Activated CD8-positive, alpha-beta T cell treated with anti-CD3 and anti-CD28 coated beads, Interleukin-2, amount 10 ng/mL, durations not matched to agents 7 days and 5 days (primary cell): ENCODE measurements at regions not wholly inside any gene's neighbourhood (a gene's known extent, or its start where the extent isn't known, plus 50 kb on each side); places are given as distances from the start of the nearest gene placed in this dataset.
"Not testable (repeated sequence)": the region's sequence is repeated elsewhere in the genome, so short reads cannot be mapped to it uniquely, and the experiment has no call there.

Source experiments
- ATAC-seq: fragments of 150-1000 bp; cut with Tn5 transposase; one replicate; pipeline ENCODE4 v1.10.0; 2021; ENCODE audit warnings: moderate library complexity
- CTCF ChIA-PET: fragments of 350-600 bp; sonication (Branson Sonifier 250); formaldehyde crosslinking; loops from one replicate; lab custom pipeline; 2021; ENCODE audit warnings: antibody characterized with exemption; lab: Charles Lee
- POLR2A ChIA-PET: fragments of 350-600 bp; sonication (Branson Sonifier 250); formaldehyde crosslinking; loops from one replicate; lab custom pipeline; 2021; ENCODE audit warnings: antibody characterized with exemption; lab: Charles Lee
- DNase-seq: peaks from one replicate; pipeline ENCODE4 v3.0.0-alpha.2; 2020
- H3K27ac Mint-ChIP-seq: one replicate; pipeline ENCODE4 v1.8.0; 2021; ENCODE audit warnings: mild to moderate bottlenecking, mixed read lengths
- H3K27me3 Mint-ChIP-seq: one replicate; pipeline ENCODE4 v1.8.0; 2021; ENCODE audit warnings: low read depth, mixed read lengths
- H3K36me3 Mint-ChIP-seq: one replicate; pipeline ENCODE4 v1.8.0; 2021; ENCODE audit warnings: low read depth, mixed read lengths
- H3K4me1 Mint-ChIP-seq: one replicate; pipeline ENCODE4 v1.8.0; 2021; ENCODE audit warnings: low read depth, mixed read lengths
- H3K4me3 Mint-ChIP-seq: one replicate; pipeline ENCODE4 v1.8.0; 2021; ENCODE audit warnings: mild to moderate bottlenecking, mixed read lengths
- H3K9me3 Mint-ChIP-seq: one replicate; pipeline ENCODE4 v1.8.0; 2022; ENCODE audit warnings: mixed read lengths; ENCODE audit not compliant: insufficient read depth

DNA sequence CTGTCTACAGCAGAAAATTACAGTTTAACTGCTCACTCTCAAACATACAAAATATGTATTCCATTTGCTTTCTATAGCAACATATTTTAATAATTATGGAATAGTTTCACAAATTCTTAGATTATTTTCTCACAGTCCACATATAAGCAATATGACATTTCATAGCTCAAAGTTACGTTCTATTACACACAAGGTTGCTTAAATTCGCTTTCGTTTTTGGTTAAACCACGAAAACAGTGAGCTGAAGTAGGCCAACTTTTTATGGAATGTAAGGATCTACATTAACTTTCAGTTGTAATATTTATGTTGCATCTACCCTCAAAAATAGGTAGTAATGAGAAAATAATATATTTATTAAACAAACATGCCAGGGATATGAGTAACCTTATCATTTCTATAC is 966.0 kb upstream of the ACO1 start:
- ATAC-seq = no peak

DNA sequence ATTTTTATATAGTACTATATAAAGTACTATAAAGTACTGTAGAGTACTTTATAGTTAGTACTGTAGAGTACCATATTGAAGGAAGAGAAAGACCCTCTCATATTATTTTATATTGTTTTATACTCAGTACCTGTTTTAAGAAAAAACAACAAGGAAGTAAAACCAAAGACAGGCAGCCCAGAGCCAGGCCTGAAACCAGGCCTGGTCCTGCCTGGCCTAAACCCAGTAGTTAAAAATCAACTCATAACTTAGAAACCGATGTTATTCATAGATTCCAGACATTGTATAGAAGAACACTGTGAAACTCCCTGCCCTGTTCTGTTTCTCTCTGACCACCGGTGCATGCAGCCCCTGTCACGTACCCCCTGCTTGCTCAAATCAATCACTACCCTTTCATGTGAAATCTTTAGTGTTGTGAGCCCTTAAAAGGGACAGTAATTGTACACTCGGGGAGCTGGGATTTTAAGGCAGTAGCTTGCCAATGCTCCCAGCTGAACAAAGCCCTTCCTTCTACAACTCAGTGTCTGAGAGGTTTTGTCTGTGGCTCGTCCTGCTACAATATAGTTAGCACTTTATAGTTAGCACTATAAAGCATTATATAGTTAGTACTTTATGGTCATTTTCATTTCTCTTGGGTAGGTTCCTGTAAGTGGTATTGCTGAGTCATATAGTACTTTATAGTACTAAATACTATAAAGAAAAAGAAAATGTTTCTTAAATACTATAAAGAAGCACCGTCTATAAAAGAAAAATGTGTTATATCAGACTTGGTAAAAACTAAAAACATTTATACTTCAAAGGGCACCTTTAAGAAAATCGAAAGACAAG is 940.6 kb upstream of the ACO1 start:
- H3K4me1 Mint-ChIP-seq, POLR2A ChIA-PET, H3K27ac Mint-ChIP-seq, CTCF ChIA-PET, H3K4me3 Mint-ChIP-seq, DNase-seq, ATAC-seq, H3K36me3 Mint-ChIP-seq, H3K27me3 Mint-ChIP-seq, H3K9me3 Mint-ChIP-seq: not testable (repeated sequence)

More for the DNA sequence above, 966.0 kb upstream of the ACO1 start:
- H3K9me3 Mint-ChIP-seq = no peaks in the 10 kb centered on the region
- H3K27me3 Mint-ChIP-seq = no peaks in the 10 kb centered on the region
- no peak overlapping the region for H3K4me3 Mint-ChIP-seq
- H3K27ac Mint-ChIP-seq = no peak overlapping the region
- no peaks in the 10 kb centered on the region for H3K4me1 Mint-ChIP-seq
- no peaks in the 10 kb centered on the region for H3K36me3 Mint-ChIP-seq
- DNase-seq = no peak
- ChIA-PET POLR2A (no interaction called here), CTCF (no interaction called here)

GRCh38 chr9:31445357-31445756 is 939.1 kb upstream of the ACO1 start:
- ChIA-PET POLR2A (no interaction called here), CTCF (no interaction called here)
- ATAC-seq = no peak
- DNase-seq = no peak
- Mint-ChIP-seq H3K4me1 (no peaks in the 10 kb centered on the region), H3K27ac (no peak overlapping the region), H3K9me3 (no peaks in the 10 kb centered on the region), H3K27me3 (no peaks in the 10 kb centered on the region), H3K36me3 (no peaks in the 10 kb centered on the region), H3K4me3 (no peak overlapping the region)

DNA sequence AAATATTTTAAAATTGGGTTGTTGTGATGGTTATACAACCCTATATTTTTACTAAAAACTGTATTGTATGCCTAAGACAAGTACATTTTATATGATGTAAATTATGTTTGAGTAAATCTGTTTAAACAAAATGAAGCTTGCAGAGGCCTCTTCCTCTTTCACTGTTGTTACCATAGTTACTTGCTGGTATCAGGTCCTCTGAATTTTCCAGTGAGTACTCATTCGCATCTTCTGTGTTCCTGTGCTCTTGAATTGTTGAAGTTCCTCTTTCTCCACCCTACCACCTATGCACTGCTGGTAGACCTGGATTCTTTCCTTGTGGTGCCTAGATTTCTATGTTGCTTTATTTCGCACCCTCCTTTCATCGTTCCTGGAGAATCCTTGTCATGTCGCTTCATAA is 938.5 kb upstream of the ACO1 start:
- H3K9me3 Mint-ChIP-seq = no peaks in the 10 kb centered on the region
- ChIA-PET CTCF (no interaction called here), POLR2A (no interaction called here)
- no peak overlapping the region for H3K27ac Mint-ChIP-seq
- no peaks in the 10 kb centered on the region for H3K27me3 Mint-ChIP-seq
- H3K4me1 Mint-ChIP-seq = no peaks in the 10 kb centered on the region
- no peak overlapping the region for H3K4me3 Mint-ChIP-seq
- DNase-seq (no peak), ATAC-seq (no peak)
- no peaks in the 10 kb centered on the region for H3K36me3 Mint-ChIP-seq

DNA sequence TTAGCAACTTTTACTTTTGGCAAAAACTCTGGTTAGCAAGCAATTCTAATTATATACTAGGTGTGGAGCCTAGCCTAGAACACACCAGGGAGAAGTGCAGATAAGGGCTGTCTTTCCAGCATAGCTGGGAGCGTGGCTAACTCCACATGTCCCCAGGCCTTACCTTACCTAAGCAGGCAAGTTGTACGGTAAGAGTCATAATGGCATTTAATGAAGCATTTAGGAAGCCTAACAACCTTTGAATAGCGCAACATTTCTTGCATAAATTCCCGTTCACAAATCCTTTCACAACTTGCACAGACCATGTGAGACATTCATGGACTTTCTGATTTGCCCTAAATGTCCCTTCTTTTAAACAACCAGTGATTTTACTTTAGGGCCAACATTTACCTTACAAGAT is 917.4 kb upstream of the ACO1 start:
- Mint-ChIP-seq H3K36me3 (no peaks in the 10 kb centered on the region), H3K27ac (no peak overlapping the region), H3K4me3 (no peak overlapping the region), H3K9me3 (peaks cover 17% of the 10 kb centered on the region), H3K27me3 (no peaks in the 10 kb centered on the region), H3K4me1 (no peaks in the 10 kb centered on the region)
- CTCF ChIA-PET = no interaction called here
- POLR2A ChIA-PET = no interaction called here
- ATAC-seq = no peak
- no peak for DNase-seq

- no peaks in the 10 kb centered on the region for H3K36me3 Mint-ChIP-seq
- CTCF ChIA-PET = no interaction called here
- POLR2A ChIA-PET = no interaction called here
- no peak overlapping the region for H3K4me3 Mint-ChIP-seq
- no peaks in the 10 kb centered on the region for H3K27me3 Mint-ChIP-seq
- DNase-seq (no peak), ATAC-seq (no peak)
- H3K27ac Mint-ChIP-seq = no peak overlapping the region
- H3K9me3 Mint-ChIP-seq = peaks cover 8% of the 10 kb centered on the region
- H3K4me1 Mint-ChIP-seq = no peaks in the 10 kb centered on the region
These were observed 914.4 kb upstream of the ACO1 start for GRCh38 chr9:31470051-31470450.

- DNase-seq = no peak
- H3K36me3 Mint-ChIP-seq = no peaks in the 10 kb centered on the region
- no peak for ATAC-seq
- peaks cover 4% of the 10 kb centered on the region for H3K9me3 Mint-ChIP-seq
- POLR2A ChIA-PET = no interaction called here
- H3K4me1 Mint-ChIP-seq = no peaks in the 10 kb centered on the region
- no peak overlapping the region for H3K4me3 Mint-ChIP-seq
- no peaks in the 10 kb centered on the region for H3K27me3 Mint-ChIP-seq
- no peak overlapping the region for H3K27ac Mint-ChIP-seq
- CTCF ChIA-PET = no interaction called here
These were observed 913.4 kb upstream of the ACO1 start for GRCh38 chr9:31471010-31471409.

DNA sequence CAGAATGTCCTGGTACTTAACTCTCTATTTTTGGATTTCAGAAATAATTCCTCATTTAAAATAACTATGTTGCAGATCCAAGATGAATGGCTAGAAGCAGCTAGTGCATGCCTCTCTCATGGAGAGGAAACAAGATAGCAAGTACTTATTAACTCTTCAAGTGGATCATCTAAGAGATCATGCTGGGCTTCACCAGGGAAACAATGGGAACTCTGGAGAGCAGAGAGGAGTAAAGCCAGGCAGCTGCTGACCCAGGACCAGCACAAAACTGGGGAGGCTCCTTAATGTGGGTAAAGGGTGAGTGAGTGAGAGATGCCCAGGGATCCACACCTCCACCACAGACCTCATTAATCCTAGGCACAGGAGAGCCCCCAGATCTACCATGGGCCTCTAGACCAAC is 897.8 kb upstream of the ACO1 start:
- H3K4me1 Mint-ChIP-seq = no peaks in the 10 kb centered on the region
- H3K9me3 Mint-ChIP-seq = no peaks in the 10 kb centered on the region
- no peak overlapping the region for H3K27ac Mint-ChIP-seq
- POLR2A ChIA-PET = no interaction called here
- ATAC-seq (no peak), DNase-seq (no peak)
- no peaks in the 10 kb centered on the region for H3K27me3 Mint-ChIP-seq
- CTCF ChIA-PET = no interaction called here
- H3K36me3 Mint-ChIP-seq = no peaks in the 10 kb centered on the region
- H3K4me3 Mint-ChIP-seq = no peak overlapping the region

- H3K4me3 Mint-ChIP-seq = no peak overlapping the region
- no peak for ATAC-seq
These were observed 893.8 kb upstream of the ACO1 start for GRCh38 chr9:31490551-31491106.

DNA sequence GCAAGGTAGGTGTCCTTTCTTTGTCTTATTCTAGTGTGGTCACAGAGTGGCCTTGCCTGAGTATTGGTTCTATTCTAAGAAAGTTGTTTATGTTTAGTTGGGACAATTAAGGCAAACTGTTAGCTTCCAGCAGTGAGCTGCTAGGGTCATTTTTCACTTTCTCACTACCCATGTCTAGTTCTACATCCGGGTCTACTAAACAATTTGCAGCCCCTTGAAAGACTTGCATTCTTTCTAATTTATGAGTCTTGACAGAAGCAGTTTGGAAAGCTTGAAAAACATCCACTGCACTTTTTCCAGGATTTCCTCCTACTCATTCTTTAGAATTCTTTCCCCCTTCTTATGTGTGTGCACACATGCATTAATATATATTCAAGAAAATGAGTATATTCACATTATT is 892.2 kb upstream of the ACO1 start:
- Mint-ChIP-seq H3K27me3 (no peaks in the 10 kb centered on the region), H3K27ac (no peak overlapping the region), H3K4me3 (no peak overlapping the region), H3K9me3 (peaks cover 6% of the 10 kb centered on the region), H3K36me3 (no peaks in the 10 kb centered on the region), H3K4me1 (no peaks in the 10 kb centered on the region)
- POLR2A ChIA-PET = no interaction called here
- CTCF ChIA-PET = no interaction called here
- no peak for DNase-seq
- ATAC-seq = no peak

More at GRCh38 chr9:31490551-31491106, 893.8 kb upstream of the ACO1 start:
- ChIA-PET CTCF (no interaction called here), POLR2A (no interaction called here)
- DNase-seq = no peak
- H3K36me3 Mint-ChIP-seq = no peaks in the 10 kb centered on the region
- H3K27me3 Mint-ChIP-seq = no peaks in the 10 kb centered on the region
- H3K27ac Mint-ChIP-seq = no peak overlapping the region
- H3K4me1 Mint-ChIP-seq = no peaks in the 10 kb centered on the region
- no peaks in the 10 kb centered on the region for H3K9me3 Mint-ChIP-seq

- no peak overlapping the region for H3K27ac Mint-ChIP-seq
- POLR2A ChIA-PET = no interaction called here
- CTCF ChIA-PET = no interaction called here
- DNase-seq (no peak), ATAC-seq (no peak)
- no peak overlapping the region for H3K4me3 Mint-ChIP-seq
- peaks cover 6% of the 10 kb centered on the region for H3K9me3 Mint-ChIP-seq
- H3K36me3 Mint-ChIP-seq = no peaks in the 10 kb centered on the region
- no peaks in the 10 kb centered on the region for H3K27me3 Mint-ChIP-seq
- no peaks in the 10 kb centered on the region for H3K4me1 Mint-ChIP-seq
These were observed 884.0 kb upstream of the ACO1 start for GRCh38 chr9:31500422-31500821.

GRCh38 chr9:31519011-31519410 is 865.4 kb upstream of the ACO1 start:
- DNase-seq (no peak), ATAC-seq (no peak)
- H3K27me3 Mint-ChIP-seq = no peaks in the 10 kb centered on the region
- H3K9me3 Mint-ChIP-seq = peaks cover 4% of the 10 kb centered on the region
- H3K27ac Mint-ChIP-seq = no peak overlapping the region
- ChIA-PET POLR2A (no interaction called here), CTCF (no interaction called here)
- no peak overlapping the region for H3K4me3 Mint-ChIP-seq
- H3K4me1 Mint-ChIP-seq = no peaks in the 10 kb centered on the region
- H3K36me3 Mint-ChIP-seq = no peaks in the 10 kb centered on the region
